ENCODE measurements at regions not wholly inside any gene's neighbourhood (a gene's known extent, or its start where the extent isn't known, plus 50 kb on each side); places are given as distances from the start of the nearest gene placed in this dataset.

DNA sequence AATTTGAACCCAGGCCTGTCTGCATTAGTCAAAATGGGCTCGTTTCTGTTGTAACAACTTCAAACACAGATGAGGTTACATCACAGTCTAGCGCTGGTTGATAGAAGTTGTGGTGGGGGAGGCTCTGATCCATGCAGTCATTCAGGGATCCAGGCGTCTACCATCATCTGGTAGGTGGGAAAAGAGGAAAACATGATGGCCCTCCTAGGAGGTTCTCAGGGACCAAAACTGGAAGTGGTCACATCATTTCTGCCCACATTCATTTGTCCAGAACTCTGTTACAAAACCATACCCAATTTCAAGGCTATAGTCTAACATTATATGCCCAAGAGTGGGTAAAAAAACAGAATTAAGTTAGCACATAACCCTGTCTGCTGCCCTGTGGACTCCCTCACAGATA, 135.1 kb downstream of the PHETA1 start:
- H3K4me1 ChIP-seq (ENCODE audit: insufficient read depth), result no peaks in the 10 kb centered on the region
- no peaks in the 10 kb centered on the region for H3K27me3 ChIP-seq
- H3K9me3 ChIP-seq, result no peaks in the 10 kb centered on the region
- TF ChIP-seq, protein P1, sequence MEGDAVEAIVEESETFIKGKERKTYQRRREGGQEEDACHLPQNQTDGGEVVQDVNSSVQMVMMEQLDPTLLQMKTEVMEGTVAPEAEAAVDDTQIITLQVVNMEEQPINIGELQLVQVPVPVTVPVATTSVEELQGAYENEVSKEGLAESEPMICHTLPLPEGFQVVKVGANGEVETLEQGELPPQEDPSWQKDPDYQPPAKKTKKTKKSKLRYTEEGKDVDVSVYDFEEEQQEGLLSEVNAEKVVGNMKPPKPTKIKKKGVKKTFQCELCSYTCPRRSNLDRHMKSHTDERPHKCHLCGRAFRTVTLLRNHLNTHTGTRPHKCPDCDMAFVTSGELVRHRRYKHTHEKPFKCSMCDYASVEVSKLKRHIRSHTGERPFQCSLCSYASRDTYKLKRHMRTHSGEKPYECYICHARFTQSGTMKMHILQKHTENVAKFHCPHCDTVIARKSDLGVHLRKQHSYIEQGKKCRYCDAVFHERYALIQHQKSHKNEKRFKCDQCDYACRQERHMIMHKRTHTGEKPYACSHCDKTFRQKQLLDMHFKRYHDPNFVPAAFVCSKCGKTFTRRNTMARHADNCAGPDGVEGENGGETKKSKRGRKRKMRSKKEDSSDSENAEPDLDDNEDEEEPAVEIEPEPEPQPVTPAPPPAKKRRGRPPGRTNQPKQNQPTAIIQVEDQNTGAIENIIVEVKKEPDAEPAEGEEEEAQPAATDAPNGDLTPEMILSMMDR (IDR thresholded peaks at IDR 0.05), result no peak
- TF ChIP-seq EP300 (IDR thresholded peaks at IDR 0.05), result no peak
- TF ChIP-seq POLR2A (IDR thresholded peaks at IDR 0.05), result no peak
- no peak overlapping the region for H3K27ac ChIP-seq
- no peak overlapping the region for H3K4me3 ChIP-seq
- WGBS, 3 donors, result 83 to 90% (median 90%) methylated on average over 3 of the region's 3 CpGs
- no peaks in the 10 kb centered on the region for H3K36me3 ChIP-seq
- no peak for DNase-seq
- intact Hi-C loops (cut with DNase I), result no loop called here

DNA sequence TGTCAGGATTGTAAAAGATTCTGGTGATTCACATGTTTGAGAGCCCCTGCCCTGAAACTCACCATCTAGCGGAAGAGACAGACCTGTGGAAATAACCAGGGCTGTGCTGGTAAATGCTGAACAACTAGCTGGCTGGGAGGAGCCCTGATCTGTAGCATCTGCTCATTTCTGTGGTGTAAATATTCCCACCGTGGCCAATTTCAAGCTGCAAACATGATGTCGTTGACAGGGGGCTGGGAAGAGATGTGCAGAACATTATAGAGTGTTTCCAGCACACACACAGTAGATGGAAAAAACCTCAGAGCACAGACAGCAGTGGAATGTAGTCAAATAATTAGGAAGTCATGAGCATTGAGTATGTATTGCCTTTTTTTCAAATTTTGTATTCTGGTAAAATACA, 138.2 kb downstream of the PHETA1 start:
- intact Hi-C loops (cut with DNase I), result no loop called here
- H3K36me3 ChIP-seq, result no peaks in the 10 kb centered on the region
- 59 to 70% (median 63%) methylated on average over 3 of the region's 3 CpGs for WGBS, 3 donors
- DNase-seq, result no peak
- no peaks in the 10 kb centered on the region for H3K9me3 ChIP-seq
- H3K4me1 ChIP-seq (ENCODE audit: insufficient read depth), result no peaks in the 10 kb centered on the region
- no peaks in the 10 kb centered on the region for H3K27me3 ChIP-seq
- H3K4me3 ChIP-seq, result no peak overlapping the region
- no peak overlapping the region for H3K27ac ChIP-seq
- TF ChIP-seq EP300 (IDR thresholded peaks at IDR 0.05), result no peak
- no peak for TF ChIP-seq POLR2A (IDR thresholded peaks at IDR 0.05)
- TF ChIP-seq, protein P1 (IDR thresholded peaks at IDR 0.05), result no peak

DNA sequence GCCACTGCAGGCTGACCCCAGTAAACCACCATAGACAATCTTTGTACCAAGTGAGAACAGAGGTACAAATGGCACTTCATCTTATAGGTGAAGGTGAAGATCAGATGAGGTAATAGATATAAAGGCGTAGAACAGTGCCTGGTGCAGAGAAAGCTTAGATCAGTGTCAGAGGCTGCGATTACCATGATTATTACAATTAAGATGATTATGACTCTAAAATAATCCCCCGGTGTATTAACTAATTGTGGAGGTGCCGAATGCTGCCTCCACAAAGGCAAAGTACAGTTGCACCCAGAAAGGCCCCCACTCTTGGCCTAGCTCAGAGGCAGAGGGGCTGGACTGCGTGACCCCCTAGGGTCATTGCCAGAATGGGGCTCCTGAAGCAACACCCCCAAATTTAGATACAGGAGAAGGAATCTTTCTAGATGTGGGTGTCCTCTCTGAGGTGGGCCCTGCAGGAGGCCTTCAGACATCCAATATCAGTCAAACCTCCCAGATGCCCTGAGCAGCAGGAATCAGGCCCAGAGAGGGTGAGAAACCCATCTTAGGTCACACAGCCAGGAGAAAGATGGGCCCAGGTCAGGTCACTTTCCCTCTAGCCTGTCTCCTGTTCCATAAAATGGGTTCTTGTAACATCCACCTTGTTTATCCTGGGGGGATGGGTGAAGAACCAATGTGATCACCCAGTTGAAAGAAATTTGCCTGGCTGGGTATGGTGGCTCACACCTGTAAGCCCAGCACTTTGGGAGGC, 139.8 kb downstream of the PHETA1 start:
- no peaks in the 10 kb centered on the region for H3K4me1 ChIP-seq (ENCODE audit: insufficient read depth)
- 87 to 89% (median 87%) methylated on average over 5 of the region's 5 CpGs for WGBS, 3 donors
- H3K9me3 ChIP-seq, result no peaks in the 10 kb centered on the region
- no peak overlapping the region for H3K4me3 ChIP-seq
- TF ChIP-seq, protein P1 (IDR thresholded peaks at IDR 0.05), result no peak
- TF ChIP-seq POLR2A (IDR thresholded peaks at IDR 0.05) (no peak), EP300 (IDR thresholded peaks at IDR 0.05) (no peak)
- H3K36me3 ChIP-seq, result no peaks in the 10 kb centered on the region
- H3K27me3 ChIP-seq, result no peaks in the 10 kb centered on the region
- no peak for DNase-seq
- H3K27ac ChIP-seq, result no peak overlapping the region
- intact Hi-C loops (cut with DNase I), result no loop called here

DNA sequence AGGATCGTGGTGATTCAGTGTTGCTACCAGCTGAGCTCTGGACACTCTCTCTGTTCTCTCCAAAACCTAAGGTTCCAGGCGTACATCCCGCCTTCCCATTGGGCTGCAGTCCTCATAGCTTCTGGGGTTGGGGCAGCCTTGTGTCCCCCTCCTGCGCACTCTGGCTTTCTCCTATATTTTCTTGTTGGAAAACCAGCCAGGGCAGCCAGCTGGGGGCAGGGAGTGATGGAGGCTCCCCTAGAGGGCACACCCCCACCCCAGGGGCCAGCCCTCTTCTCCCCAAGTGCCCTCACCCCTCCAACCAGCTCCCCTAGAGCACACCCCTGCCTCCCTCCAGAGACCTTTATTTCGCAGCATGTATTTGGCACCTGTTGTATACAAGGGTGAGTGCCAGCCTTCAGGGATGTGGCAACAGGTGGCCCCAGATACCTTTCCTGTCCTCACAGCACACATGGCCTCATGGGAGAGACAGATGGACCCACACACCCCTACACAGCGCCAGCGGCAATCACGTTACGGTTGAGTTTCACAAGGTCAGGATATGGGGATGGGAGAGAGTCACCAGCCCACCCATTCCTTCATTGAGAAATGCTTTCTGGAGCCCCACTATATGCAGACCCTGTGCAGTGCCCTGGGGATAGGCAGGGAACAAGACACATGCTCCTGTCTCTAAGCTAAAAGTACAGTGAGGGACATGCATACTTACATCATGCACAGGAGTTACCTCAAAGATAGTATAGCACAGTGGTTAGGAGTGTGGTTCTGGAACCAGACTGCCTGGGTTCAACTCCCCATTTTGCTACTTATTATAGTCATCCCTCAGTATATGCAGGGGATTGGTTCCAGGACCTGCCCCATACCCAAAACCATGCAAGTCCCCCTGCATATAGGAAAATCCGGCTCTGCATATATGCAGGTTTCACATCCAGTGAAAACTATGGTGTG, 141.1 kb downstream of the PHETA1 start:
- H3K9me3 ChIP-seq, result no peaks in the 10 kb centered on the region
- H3K27ac ChIP-seq, result no peak overlapping the region
- H3K36me3 ChIP-seq, result no peaks in the 10 kb centered on the region
- 82 to 86% (median 82%) methylated on average over 10 of the region's 10 CpGs for WGBS, 3 donors
- no peak for DNase-seq
- H3K4me3 ChIP-seq, result no peak overlapping the region
- H3K4me1 ChIP-seq (ENCODE audit: insufficient read depth), result no peaks in the 10 kb centered on the region
- intact Hi-C loops (cut with DNase I), result no loop called here
- no peaks in the 10 kb centered on the region for H3K27me3 ChIP-seq
- TF ChIP-seq POLR2A (IDR thresholded peaks at IDR 0.05) (no peak), EP300 (IDR thresholded peaks at IDR 0.05) (no peak)
- TF ChIP-seq, protein P1 (IDR thresholded peaks at IDR 0.05), result no peak

Data from ovary (tissue), 7 donors.